Right hindlimb (tissue), 1 donor: ENCODE measurements at regions not wholly inside any gene's neighbourhood (a gene's known extent, or its start where the extent isn't known, plus 50 kb on each side); places are given as distances from the start of the nearest gene placed in this dataset.

Experiments
- DNase-seq: peaks from one replicate; pipeline ENCODE4 v3.0.0-alpha.2; 2018

- DNase-seq, result no peak
These were observed 54.1 kb downstream of the IRF2BPL start for GRCh38 chr14:76974365-76974764.

GRCh38 chr14:76971549-76971948, 57.0 kb downstream of the IRF2BPL start:
- DNase-seq, result no peak

- DNase-seq, result no peak
These were observed 59.9 kb downstream of the IRF2BPL start for GRCh38 chr14:76968621-76969063.

GRCh38 chr14:76967788-76968187, 60.7 kb downstream of the IRF2BPL start:
- DNase-seq, result no peak

GRCh38 chr14:76965232-76965631, 63.3 kb downstream of the IRF2BPL start:
- no peak for DNase-seq

GRCh38 chr14:76964695-76965094, 63.8 kb downstream of the IRF2BPL start:
- no peak for DNase-seq

GRCh38 chr14:76963372-76963771, 65.1 kb downstream of the IRF2BPL start:
- no peak for DNase-seq

- DNase-seq, result no peak
These were observed 66.2 kb downstream of the IRF2BPL start for GRCh38 chr14:76962303-76962660.

- DNase-seq, result peak; percentile 87
These were observed 66.7 kb downstream of the IRF2BPL start for GRCh38 chr14:76961631-76962302.

GRCh38 chr14:76958980-76959710, 69.4 kb downstream of the IRF2BPL start:
- no peak for DNase-seq

- no peak for DNase-seq
These were observed 70.2 kb downstream of the IRF2BPL start for GRCh38 chr14:76958020-76958979.

GRCh38 chr14:76957224-76957891, 71.2 kb downstream of the IRF2BPL start:
- no peak for DNase-seq

GRCh38 chr14:76956316-76957090, 72.0 kb downstream of the IRF2BPL start:
- peak; percentile 93 for DNase-seq

- DNase-seq, result no peak
These were observed 72.8 kb downstream of the IRF2BPL start for GRCh38 chr14:76955575-76956315.

- DNase-seq, result no peak
These were observed 73.9 kb downstream of the IRF2BPL start for GRCh38 chr14:76954394-76955190.

- DNase-seq, result peak; percentile 62
These were observed 75.1 kb downstream of the IRF2BPL start for GRCh38 chr14:76953311-76953945.

- DNase-seq, result peak; percentile 83
These were observed 77.3 kb downstream of the IRF2BPL start for GRCh38 chr14:76951166-76951565.

- peak; percentile 63 for DNase-seq
These were observed 78.2 kb downstream of the IRF2BPL start for GRCh38 chr14:76950055-76951020.

GRCh38 chr14:76948976-76949375, 79.5 kb downstream of the IRF2BPL start:
- no peak for DNase-seq
